Liver (tissue), 8 donors: ENCODE measurements at regions not wholly inside any gene's neighbourhood (a gene's known extent, or its start where the extent isn't known, plus 50 kb on each side); places are given as distances from the start of the nearest gene placed in this dataset.

Experiments
- DNase-seq: peaks from one replicate; pipeline ENCODE4 v3.0.0-alpha.2; 2017; ENCODE audit warnings: low spot score
- H3K27ac ChIP-seq, 2 donors: one replicate each; pipeline ENCODE4 v1.7.0; 2013; ENCODE audit warnings: inconsistent platforms in 2 of 2, low read length in 2 of 2, control low read depth in 1 of 2, low read depth in 1 of 2, mild to moderate bottlenecking in 1 of 2
- H3K27me3 ChIP-seq, 4 donors: one replicate each; pipeline versions ENCODE4 v1.6.1 to v1.7.0; 2013; ENCODE audit warnings: low read length in 3 of 4, inconsistent platforms in 1 of 4, mild to moderate bottlenecking in 1 of 4, moderate library complexity in 1 of 4; ENCODE audit not compliant: control insufficient read depth in 4 of 4, insufficient read depth in 4 of 4
- H3K36me3 ChIP-seq, 4 donors: one replicate each; pipeline versions ENCODE4 v1.6.1 to v1.7.0; 2013; ENCODE audit warnings: low read length in 3 of 4, mild to moderate bottlenecking in 3 of 4, low read depth in 1 of 4, moderate library complexity in 1 of 4; ENCODE audit not compliant: control insufficient read depth in 4 of 4, insufficient read depth in 3 of 4
- H3K4me1 ChIP-seq, 4 donors: one replicate each; pipeline versions ENCODE4 v1.6.1 to v1.7.0; 2013; ENCODE audit warnings: low read length in 3 of 4, mild to moderate bottlenecking in 3 of 4, moderate library complexity in 1 of 4; ENCODE audit not compliant: control insufficient read depth in 4 of 4, insufficient read depth in 4 of 4
- H3K4me3 ChIP-seq, 3 donors: one replicate each; pipeline versions ENCODE4 v1.6.1 to v1.7.0; 2013; ENCODE audit warnings: low read length in 3 of 3, control low read depth in 1 of 3, low read depth in 1 of 3, mild to moderate bottlenecking in 1 of 3
- H3K9ac ChIP-seq, 2 donors: one replicate each; pipeline ENCODE4 v1.7.0; 2013; ENCODE audit warnings: low read length in 2 of 2, mild to moderate bottlenecking in 2 of 2, moderate library complexity in 2 of 2, control low read depth in 1 of 2, low read depth in 1 of 2
- H3K9me3 ChIP-seq, 4 donors: one replicate each; pipeline versions ENCODE4 v1.6.1 to v1.7.0; 2013; ENCODE audit warnings: low read length in 3 of 4; ENCODE audit not compliant: control insufficient read depth in 4 of 4
- ATF3 ChIP-seq: IDR thresholded peaks from 2 replicates; pipeline ENCODE4 v1.6.1; 2016; ENCODE audit warnings: antibody characterized with exemption
- CTCF ChIP-seq: fragments of 150-350 bp; IDR thresholded peaks from 2 replicates; pipeline ENCODE4 v1.5.1; 2017; ENCODE audit warnings: improper control_type of control experiment, low read depth, low read length; ENCODE audit not compliant: missing input control
- EGR1 ChIP-seq, 2 donors: IDR thresholded peaks; 2 replicates each; pipeline ENCODE4 v1.6.1; 2016 to 2018; ENCODE audit warnings: antibody characterized with exemption in 2 of 2, low read depth in 2 of 2
- GABPA ChIP-seq, 2 donors: IDR thresholded peaks in 1 of 2; conservative IDR thresholded peaks in 1 of 2; 2 replicates each; pipeline ENCODE4 v1.6.1; 2016; ENCODE audit warnings: antibody characterized with exemption in 2 of 2, mild to moderate bottlenecking in 1 of 2, moderate library complexity in 1 of 2
- HNF4A ChIP-seq, 2 donors: conservative IDR thresholded peaks; 2 replicates each; pipeline ENCODE4 v1.6.1; 2016; ENCODE audit warnings: antibody characterized with exemption in 2 of 2, mild to moderate bottlenecking in 2 of 2
- HNF4G ChIP-seq: IDR thresholded peaks from 2 replicates; pipeline ENCODE4 v1.6.1; 2016; ENCODE audit warnings: antibody characterized with exemption
- JUND ChIP-seq, 2 donors: IDR thresholded peaks; 2 replicates each; pipeline ENCODE4 v1.6.1; 2016; ENCODE audit warnings: antibody characterized with exemption in 2 of 2
- NR2F2 ChIP-seq: IDR thresholded peaks from 2 replicates; pipeline ENCODE4 v1.6.1; 2016; ENCODE audit warnings: antibody characterized with exemption
- RAD21 ChIP-seq, 2 donors: IDR thresholded peaks; 2 replicates each; pipeline ENCODE4 v1.6.1; 2016; ENCODE audit warnings: antibody characterized with exemption in 2 of 2, mild to moderate bottlenecking in 2 of 2
- REST ChIP-seq: IDR thresholded peaks from 2 replicates; pipeline ENCODE4 v1.6.1; 2016; ENCODE audit warnings: antibody characterized with exemption, mild to moderate bottlenecking
- RXRA ChIP-seq, 2 donors: IDR thresholded peaks; 2 replicates each; pipeline ENCODE4 v1.6.1; 2017 to 2018; ENCODE audit warnings: antibody characterized with exemption in 2 of 2, mild to moderate bottlenecking in 1 of 2
- SP1 ChIP-seq: IDR thresholded peaks from 2 replicates; pipeline ENCODE4 v1.6.1; 2018; ENCODE audit warnings: antibody characterized with exemption, mild to moderate bottlenecking
- TAF1 ChIP-seq: conservative IDR thresholded peaks from 2 replicates; pipeline ENCODE4 v1.6.1; 2016; ENCODE audit warnings: antibody characterized with exemption, mild to moderate bottlenecking
- YY1 ChIP-seq: IDR thresholded peaks from 2 replicates; pipeline ENCODE4 v1.6.1; 2016; ENCODE audit warnings: antibody characterized with exemption, mild to moderate bottlenecking
- WGBS: extraction: QIAGEN DNeasy Blood & Tissue Kit; methylation state at CpG from one replicate; pipeline ENCODE4 v1.1.7; 2013; 5-methylcytosine and 5-hydroxymethylcytosine counted together
- TF ChIP-seq, protein P1 (sequence below): IDR thresholded peaks from 2 replicates; pipeline ENCODE4 v1.6.1; 2016; ENCODE audit warnings: antibody characterized with exemption
- donor health status: healthy.
- donor health status: healthy.
- donor health status: healthy.
- donor health status: healthy.
- donor health status: healthy.

GRCh38 chr10:113420733-113421675, 131.8 kb upstream of the HABP2 start:
- TF ChIP-seq RXRA (IDR thresholded peaks at IDR 0.05) = no peak
- no peak for TF ChIP-seq TAF1
- no peak for TF ChIP-seq ATF3
- no peak for TF ChIP-seq JUND (IDR thresholded peaks at IDR 0.05)
- no peak for TF ChIP-seq CTCF
- TF ChIP-seq, protein P1, sequence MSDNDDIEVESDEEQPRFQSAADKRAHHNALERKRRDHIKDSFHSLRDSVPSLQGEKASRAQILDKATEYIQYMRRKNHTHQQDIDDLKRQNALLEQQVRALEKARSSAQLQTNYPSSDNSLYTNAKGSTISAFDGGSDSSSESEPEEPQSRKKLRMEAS = no peak
- no peak for TF ChIP-seq HNF4G
- no peak for TF ChIP-seq RAD21 (IDR thresholded peaks at IDR 0.05)
- TF ChIP-seq EGR1 (IDR thresholded peaks at IDR 0.05; ENCODE audit: low read depth in 2 of 2) = no peak
- TF ChIP-seq GABPA (IDR thresholded peaks at IDR 0.05 in 1 of 2, conservative IDR thresholded peaks at IDR 0.05 in 1 of 2) = no peak
- no peak for TF ChIP-seq REST
- no peak for TF ChIP-seq NR2F2
- no peak for TF ChIP-seq YY1
- TF ChIP-seq HNF4A (conservative IDR thresholded peaks at IDR 0.05) = no peak
- no peak for TF ChIP-seq SP1
- Histone ChIP-seq H3K36me3 (no peaks in the 10 kb centered on the region), H3K27ac (no peak overlapping the region), H3K9ac (no peak overlapping the region), H3K9me3 (peaks cover 0 to 12% (median 2%) of the 10 kb centered on the region in 4 donors), H3K4me1 (no peaks in the 10 kb centered on the region), H3K4me3 (no peak overlapping the region), H3K27me3 (no peaks in the 10 kb centered on the region)
- WGBS = 93% methylated on average over 9 of the region's 9 CpGs
- DNase-seq = no peak

- no peak overlapping the region for H3K27ac ChIP-seq
- WGBS = 94% methylated on average over 2 of the region's 2 CpGs
- no peaks in the 10 kb centered on the region for H3K27me3 ChIP-seq
- DNase-seq = no peak
- H3K9ac ChIP-seq = no peak overlapping the region
- no peaks in the 10 kb centered on the region for H3K36me3 ChIP-seq
- peaks cover 0 to 2% (median 0%) of the 10 kb centered on the region in 4 donors for H3K4me1 ChIP-seq
- no peak overlapping the region for H3K4me3 ChIP-seq
- TF ChIP-seq RXRA (IDR thresholded peaks at IDR 0.05) (no peak), TAF1 (no peak)
- peaks cover 0 to 12% (median 2%) of the 10 kb centered on the region in 4 donors for H3K9me3 ChIP-seq
These were observed 130.5 kb upstream of the HABP2 start for GRCh38 chr10:113422371-113422770.
